Esophagus (tissue), 2 donors: ENCODE measurements at regions not wholly inside any gene's neighbourhood (a gene's known extent, or its start where the extent isn't known, plus 50 kb on each side); places are given as distances from the start of the nearest gene placed in this dataset.
A peak's percentile ranks its signal among the peaks of the same experiment; 100 is the strongest.

Experiments used
- H3K27ac ChIP-seq, 2 donors: one replicate each; pipeline ENCODE4 v1.5.1; 2013; ENCODE audit warnings: low read depth in 2 of 2, mild to moderate bottlenecking in 2 of 2, inconsistent platforms in 1 of 2, low read length in 1 of 2, moderate library complexity in 1 of 2
- H3K27me3 ChIP-seq, 2 donors: one replicate each; pipeline ENCODE4 v1.6.1; 2013; ENCODE audit warnings: low read length in 2 of 2, control low read depth in 1 of 2, mild to moderate bottlenecking in 1 of 2; ENCODE audit not compliant: insufficient read depth in 2 of 2, control insufficient read depth in 1 of 2
- H3K36me3 ChIP-seq, 2 donors: one replicate each; pipeline ENCODE4 v1.6.1; 2013; ENCODE audit warnings: low read length in 1 of 2; ENCODE audit not compliant: control insufficient read depth in 2 of 2, insufficient read depth in 2 of 2
- H3K4me1 ChIP-seq, 2 donors: one replicate each; pipeline ENCODE4 v1.6.1; 2013; ENCODE audit warnings: low read length in 1 of 2; ENCODE audit not compliant: control insufficient read depth in 2 of 2, insufficient read depth in 2 of 2
- H3K4me3 ChIP-seq, 2 donors: one replicate each; pipeline ENCODE4 v1.5.1; 2013; ENCODE audit warnings: low read length in 2 of 2, mild to moderate bottlenecking in 2 of 2, low read depth in 1 of 2, moderate library complexity in 1 of 2
- H3K9me3 ChIP-seq, 2 donors: one replicate each; pipeline ENCODE4 v1.6.1; 2013; ENCODE audit warnings: mild to moderate bottlenecking in 2 of 2, low read depth in 1 of 2, low read length in 1 of 2, moderate library complexity in 1 of 2; ENCODE audit not compliant: control insufficient read depth in 2 of 2, insufficient read depth in 1 of 2
- WGBS, 2 donors: extraction: QIAGEN DNeasy Blood & Tissue Kit; methylation state at CpG; one replicate each; pipeline ENCODE4 v1.1.7; 2013; 5-methylcytosine and 5-hydroxymethylcytosine counted together
- donor health status: healthy with polysubstance abuse.
- donor health status: Bipolar disorder and iron deficiency.

DNA sequence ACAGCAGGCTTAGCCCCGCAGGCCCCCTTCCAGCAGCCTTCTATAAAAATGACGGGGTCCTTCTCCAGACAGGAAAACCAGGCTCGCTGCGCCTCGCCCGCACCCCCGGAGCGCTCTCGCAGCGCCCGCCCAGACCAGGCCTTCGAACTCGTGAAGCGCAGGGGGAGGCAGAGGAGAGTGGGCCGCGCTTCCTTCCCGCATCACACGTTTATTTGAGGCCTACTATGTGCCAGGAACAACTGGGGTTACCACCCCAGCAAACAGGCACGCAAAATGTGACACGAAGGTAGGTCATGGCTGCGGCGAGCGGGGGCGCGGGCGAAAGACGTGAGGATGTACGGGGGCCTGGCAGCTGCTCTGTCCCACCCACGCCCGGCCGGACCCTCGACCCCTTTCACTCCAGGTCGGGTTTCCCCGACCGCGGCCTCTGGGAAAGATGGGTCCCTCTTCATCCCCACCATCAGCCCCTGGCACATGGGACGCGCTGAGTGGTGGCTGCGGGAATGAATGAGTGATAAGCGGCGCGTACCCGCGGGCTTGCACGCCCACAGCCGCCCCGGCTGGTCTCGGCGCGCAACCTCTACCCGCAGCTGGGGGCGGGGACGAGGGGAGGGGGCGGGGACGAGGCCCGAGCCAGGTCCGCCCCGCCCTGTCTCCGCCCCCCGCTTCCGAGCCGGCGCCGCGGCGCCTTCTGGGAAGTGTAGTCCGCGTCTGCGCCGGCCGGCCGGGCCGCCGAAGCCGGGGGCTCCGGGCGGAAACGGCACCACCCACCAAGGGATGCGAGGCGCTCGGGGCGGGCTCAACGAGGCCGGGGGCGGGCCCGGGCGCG lies 59.1 kb downstream of the ZNF467 start:
- H3K9me3 ChIP-seq, result no peaks in the 10 kb centered on the region
- H3K4me1 ChIP-seq, result peaks cover 17 to 28% of the 10 kb centered on the region in 2 donors
- H3K27me3 ChIP-seq, result no peaks in the 10 kb centered on the region
- peaks cover 0 to under 1% of the 10 kb centered on the region in 2 donors for H3K36me3 ChIP-seq
- H3K27ac ChIP-seq, result peak overlapping the region; percentile 14 to 54
- 5 to 10% methylated on average over 50 to 88 of the region's 88 CpGs for whole genome bisulfite sequencing, 2 donors
- peak overlapping the region; percentile 68 to 73 for H3K4me3 ChIP-seq

DNA sequence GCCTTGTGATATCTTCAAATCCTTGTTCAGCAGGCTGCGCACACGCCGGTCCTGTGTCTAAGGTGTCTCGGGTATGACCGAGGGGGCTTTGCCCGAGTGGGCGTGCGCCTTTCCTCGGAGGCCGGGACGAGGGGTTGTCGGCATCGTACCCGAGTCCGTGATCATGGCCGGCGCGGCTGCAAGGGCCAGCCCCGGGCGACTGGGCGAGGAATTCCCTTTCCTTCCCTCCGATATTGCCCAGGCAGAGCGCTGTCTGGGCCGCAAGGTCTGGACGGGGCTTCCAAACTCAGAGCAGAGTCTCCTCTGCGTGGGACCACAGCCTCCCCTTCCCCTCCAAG lies 59.7 kb downstream of the ZNF467 start:
- WGBS, 2 donors, result 70 to 83% methylated on average over 26 of the region's 26 CpGs
- Histone ChIP-seq H3K4me3 (no peak overlapping the region), H3K9me3 (no peaks in the 10 kb centered on the region), H3K27ac (no peak overlapping the region), H3K36me3 (no peaks in the 10 kb centered on the region), H3K27me3 (no peaks in the 10 kb centered on the region), H3K4me1 (peaks cover 14 to 26% of the 10 kb centered on the region in 2 donors)

DNA sequence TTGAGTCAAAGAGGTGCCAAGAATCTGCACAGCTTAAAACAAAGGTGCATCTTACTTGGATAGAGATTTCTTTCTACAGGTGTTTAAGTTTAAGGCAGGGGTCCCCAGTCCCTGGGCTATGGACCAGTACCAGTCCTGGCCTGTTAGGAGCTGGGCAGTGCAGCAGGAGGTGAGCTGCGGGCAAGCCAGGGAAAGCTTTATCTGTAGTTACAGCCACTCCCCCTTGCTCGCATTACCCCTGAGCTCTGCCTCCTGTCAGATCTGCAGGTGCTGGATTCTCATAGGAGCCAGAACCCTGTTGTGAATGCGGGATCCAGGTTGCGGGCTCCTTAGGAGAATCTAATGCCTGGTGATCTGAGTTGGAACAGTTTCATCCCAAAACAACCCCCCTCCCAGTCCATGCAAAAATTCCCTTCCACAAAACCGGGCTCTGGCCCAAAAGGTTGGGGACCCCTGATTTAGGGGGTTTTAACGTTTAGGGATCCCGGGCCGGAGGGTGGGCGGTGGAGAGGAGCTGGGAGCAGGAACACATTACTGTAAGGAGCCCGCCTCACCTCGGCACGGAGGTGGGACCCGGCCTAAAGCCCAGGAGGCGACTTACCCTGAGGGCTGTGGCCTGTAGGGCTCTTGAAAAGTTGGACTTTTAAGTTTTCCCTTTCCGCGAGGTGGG lies 60.2 kb downstream of the ZNF467 start:
- H3K27me3 ChIP-seq, result no peaks in the 10 kb centered on the region
- peaks cover 14 to 26% of the 10 kb centered on the region in 2 donors for H3K4me1 ChIP-seq
- H3K27ac ChIP-seq, result no peak overlapping the region
- no peak overlapping the region for H3K4me3 ChIP-seq
- H3K36me3 ChIP-seq, result no peaks in the 10 kb centered on the region
- no peaks in the 10 kb centered on the region for H3K9me3 ChIP-seq
- WGBS, 2 donors, result 87 to 88% methylated on average over 16 of the region's 16 CpGs

DNA sequence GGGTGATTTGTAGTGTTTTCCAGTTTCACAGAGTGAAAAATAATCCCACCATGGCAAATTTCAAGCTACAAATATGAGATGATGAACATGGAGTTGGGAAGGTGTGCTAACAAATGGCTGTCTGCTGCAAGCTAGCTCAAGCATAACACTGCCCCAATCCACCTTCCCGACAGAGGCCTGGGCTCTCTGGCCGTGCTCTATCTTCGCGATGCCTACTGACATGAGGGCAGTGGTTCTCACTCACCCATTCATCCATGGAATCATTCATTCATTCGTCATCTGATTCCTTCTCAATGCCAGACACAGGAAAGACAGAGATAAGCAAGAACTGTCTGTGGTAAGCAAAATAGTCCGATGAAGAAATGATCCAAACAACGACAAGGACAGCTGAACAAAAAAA lies 65.4 kb downstream of the ZNF467 start:
- Histone ChIP-seq H3K4me1 (no peaks in the 10 kb centered on the region), H3K4me3 (no peak overlapping the region), H3K36me3 (no peaks in the 10 kb centered on the region), H3K9me3 (no peaks in the 10 kb centered on the region), H3K27ac (no peak overlapping the region), H3K27me3 (no peaks in the 10 kb centered on the region)
- WGBS, 2 donors, result 89 to 95% methylated on average over 7 of the region's 7 CpGs

DNA sequence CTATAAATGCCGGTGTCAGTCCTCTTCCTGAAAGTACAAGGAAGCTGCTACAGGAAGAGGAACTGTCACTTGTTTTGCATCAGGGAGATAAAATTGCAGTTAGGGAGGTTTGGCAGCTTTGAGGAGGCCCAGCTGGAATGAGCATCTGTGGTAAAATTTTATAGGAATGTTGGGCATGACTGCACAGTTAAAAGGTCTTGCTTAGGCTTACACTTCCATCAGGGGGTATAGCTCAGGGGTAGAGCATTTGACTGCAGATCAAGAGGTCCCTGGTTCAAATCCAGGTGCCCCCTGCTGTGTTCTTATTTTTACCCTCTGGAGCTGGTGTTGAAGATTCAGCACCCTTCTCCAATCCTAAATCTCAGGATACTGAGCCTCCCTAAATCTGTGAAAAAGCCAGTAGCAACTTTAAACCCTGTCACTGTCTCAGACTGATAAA lies 65.9 kb downstream of the ZNF467 start:
- 36 to 50% methylated on average over 1 of the region's 1 CpG for whole genome bisulfite sequencing, 2 donors
- Histone ChIP-seq H3K36me3 (no peaks in the 10 kb centered on the region), H3K27ac (no peak overlapping the region), H3K4me1 (no peaks in the 10 kb centered on the region), H3K4me3 (no peak overlapping the region), H3K27me3 (no peaks in the 10 kb centered on the region), H3K9me3 (no peaks in the 10 kb centered on the region)

DNA sequence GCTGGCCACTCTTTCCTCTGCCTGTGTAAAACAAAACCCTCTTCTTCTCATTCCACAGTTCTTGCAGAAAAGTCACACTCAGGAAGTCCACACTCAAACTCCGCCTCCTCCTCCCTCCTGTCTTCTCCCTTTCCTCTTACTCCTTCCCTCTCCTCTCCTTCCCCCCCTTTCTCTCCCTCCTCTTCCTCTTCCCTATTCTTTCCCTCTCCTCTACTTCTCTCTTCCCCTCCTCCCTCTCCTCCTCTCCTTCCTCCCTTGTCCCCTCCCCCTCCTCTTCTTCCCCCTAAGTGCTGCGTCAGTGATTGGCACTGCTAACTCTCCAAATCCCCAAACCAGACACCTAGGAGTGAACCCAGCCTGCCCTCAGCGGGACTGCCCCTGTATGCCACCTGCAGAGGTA lies 67.0 kb downstream of the ZNF467 start:
- 68 to 71% methylated on average over 3 of the region's 3 CpGs for WGBS, 2 donors
- H3K9me3 ChIP-seq, result peaks cover 0 to under 1% of the 10 kb centered on the region in 2 donors
- no peak overlapping the region for H3K27ac ChIP-seq
- H3K4me3 ChIP-seq, result no peak overlapping the region
- no peaks in the 10 kb centered on the region for H3K27me3 ChIP-seq
- no peaks in the 10 kb centered on the region for H3K4me1 ChIP-seq
- no peaks in the 10 kb centered on the region for H3K36me3 ChIP-seq

DNA sequence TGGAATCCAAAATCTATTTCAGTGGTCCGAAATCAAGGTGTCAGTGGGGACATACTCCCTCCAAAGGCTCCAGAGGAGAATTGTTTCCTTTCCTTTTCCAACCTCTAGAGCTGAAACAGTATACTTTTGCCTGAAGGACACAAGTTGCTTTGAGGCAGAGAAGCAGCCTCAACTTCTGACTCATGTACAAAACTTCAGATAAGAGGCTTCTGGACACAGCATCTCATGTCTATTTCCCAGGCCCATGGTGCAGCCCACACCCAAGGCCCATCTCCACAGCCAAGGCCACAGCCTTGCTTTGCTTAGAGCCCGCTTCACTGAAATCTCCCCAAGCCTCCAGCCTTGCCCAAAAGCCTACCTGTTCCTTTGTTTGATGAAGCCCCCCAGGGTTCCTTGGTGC lies 68.9 kb downstream of the ZNF467 start:
- H3K9me3 ChIP-seq, result peaks cover 0 to 10% of the 10 kb centered on the region in 2 donors
- H3K27me3 ChIP-seq, result no peaks in the 10 kb centered on the region
- H3K4me3 ChIP-seq, result no peak overlapping the region
- 75 to 87% methylated on average over 2 of the region's 2 CpGs for WGBS, 2 donors
- H3K4me1 ChIP-seq, result no peaks in the 10 kb centered on the region
- H3K27ac ChIP-seq, result no peak overlapping the region
- H3K36me3 ChIP-seq, result no peaks in the 10 kb centered on the region

DNA sequence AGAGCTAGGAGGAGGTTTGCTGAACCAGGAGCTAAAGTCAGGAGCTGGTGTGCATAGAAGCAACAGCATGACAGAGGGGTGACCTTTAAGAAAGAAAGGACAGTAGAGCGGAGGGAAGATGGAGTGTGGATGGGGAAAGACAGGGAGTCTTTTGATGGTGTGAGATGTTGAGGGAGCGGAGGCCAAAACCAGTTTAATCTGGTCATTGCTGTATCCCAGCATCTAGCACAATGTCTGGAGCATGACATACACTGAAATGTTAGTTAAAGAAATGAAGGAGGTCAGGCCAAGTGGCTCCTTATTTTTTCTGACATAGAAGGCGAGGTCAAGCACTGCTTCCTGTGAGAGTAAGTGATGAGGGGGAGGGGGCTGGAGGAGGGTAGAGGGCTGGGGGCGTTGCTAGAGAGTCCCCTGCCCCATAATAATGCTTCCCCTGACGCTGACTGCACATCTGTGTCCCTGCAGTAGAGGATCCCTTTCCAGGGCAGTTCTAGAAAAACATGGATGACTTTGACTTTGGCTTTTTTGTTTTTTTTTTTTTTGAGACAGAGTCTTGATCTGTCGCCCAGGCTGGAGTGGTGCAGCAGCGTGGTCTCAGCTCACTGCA lies 70.2 kb downstream of the ZNF467 start:
- Histone ChIP-seq H3K4me3 (no peak overlapping the region), H3K4me1 (no peaks in the 10 kb centered on the region), H3K36me3 (no peaks in the 10 kb centered on the region), H3K27me3 (no peaks in the 10 kb centered on the region), H3K9me3 (peaks cover 0 to 10% of the 10 kb centered on the region in 2 donors), H3K27ac (no peak overlapping the region)
- WGBS, 2 donors, result 68 to 74% methylated on average over 7 of the region's 7 CpGs

DNA sequence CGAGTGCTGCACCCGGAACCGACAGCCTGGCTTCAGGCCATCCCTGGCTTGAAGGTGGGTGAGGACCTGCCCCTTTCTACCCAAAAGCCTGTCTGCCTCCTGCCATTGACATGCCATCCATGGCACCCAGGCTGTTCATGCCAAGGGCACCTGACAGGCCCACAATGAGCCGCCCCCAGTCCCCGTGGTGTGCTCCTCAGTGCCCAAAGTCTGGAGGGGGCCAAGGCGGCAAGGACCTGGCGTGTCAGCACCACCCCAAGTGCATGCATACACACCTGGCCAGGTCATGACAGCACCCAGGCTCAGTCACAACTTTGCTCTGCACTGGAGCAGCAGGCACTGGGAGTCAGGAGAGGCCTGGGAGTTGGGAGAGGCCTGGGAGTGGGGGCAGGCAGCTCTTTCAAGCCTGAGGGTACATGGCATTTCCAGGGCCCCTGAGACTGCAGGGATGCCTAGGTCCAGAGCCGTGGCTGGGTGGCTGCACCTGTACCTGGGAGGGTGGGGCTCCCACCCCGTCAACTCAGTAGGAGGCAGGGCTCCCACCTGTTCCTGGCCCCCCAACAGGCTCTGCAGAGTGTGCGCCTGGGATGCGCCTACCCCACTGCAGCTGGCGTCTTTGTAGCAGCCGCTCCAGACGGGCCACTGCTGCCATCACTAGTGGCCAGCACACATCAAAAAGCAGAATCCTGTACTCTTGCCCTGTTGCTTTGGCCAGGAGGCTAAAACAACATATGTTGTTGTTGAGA lies 71.7 kb downstream of the ZNF467 start:
- H3K4me1 ChIP-seq, result no peaks in the 10 kb centered on the region
- no peak overlapping the region for H3K27ac ChIP-seq
- 92 to 94% methylated on average over 14 of the region's 14 CpGs for WGBS, 2 donors
- H3K4me3 ChIP-seq, result no peak overlapping the region
- no peaks in the 10 kb centered on the region for H3K36me3 ChIP-seq
- H3K9me3 ChIP-seq, result peaks cover 0 to 10% of the 10 kb centered on the region in 2 donors
- H3K27me3 ChIP-seq, result no peaks in the 10 kb centered on the region
